ENCODE measurements at regions not wholly inside any gene's neighbourhood (a gene's known extent, or its start where the extent isn't known, plus 50 kb on each side); places are given as distances from the start of the nearest gene placed in this dataset.

- TF ChIP-seq ZNF398 (CRISPR knock-in tag; IDR thresholded peaks at IDR 0.05) (no peak), THRB (CRISPR knock-in tag; conservative IDR thresholded peaks at IDR 0.05) (no peak), ERF (CRISPR knock-in tag; IDR thresholded peaks at IDR 0.05) (no peak)
These were observed 222.5 kb downstream of the USP6NL start (continued) for GRCh38 chr10:11388996-11389395.

GRCh38 chr10:11387551-11388222 lies 223.8 kb downstream of the USP6NL start:
- Histone ChIP-seq H3K27ac (ENCODE audit: extremely low read depth, low read depth, low read length) (no peak overlapping the region), H3K27me3 (ENCODE audit: control insufficient read depth in 2 of 2, insufficient read depth in 2 of 2, low read length in 2 of 2) (peaks cover 37 to 58% of the 10 kb centered on the region in 2 experiments), H3K4me3 (no peak overlapping the region), H3K79me2 (ENCODE audit: control insufficient read depth, insufficient read depth, low read length) (no peaks in the 10 kb centered on the region), H3K36me3 (ENCODE audit: control insufficient read depth, insufficient read depth, low read length) (no peaks in the 10 kb centered on the region), H3K9ac (ENCODE audit: insufficient read depth in 1 of 2, low read depth in 2 of 2, low read length in 2 of 2) (no peak overlapping the region), H3K9me3 (replicated peaks; ENCODE audit: control insufficient read depth, insufficient read depth, low read depth, low read length) (no peaks in the 10 kb centered on the region), H2AFZ (ENCODE audit: low read depth, low read length) (no peak overlapping the region), H3K9me1 (ENCODE audit: control insufficient read depth, insufficient read depth, low read length) (no peaks in the 10 kb centered on the region), H3K4me1 (replicated peaks in 1 of 2; ENCODE audit: control insufficient read depth in 2 of 2, insufficient read depth in 2 of 2, low read length in 2 of 2) (no peaks in the 10 kb centered on the region), H3K4me2 (ENCODE audit: insufficient read depth, low read length) (no peak overlapping the region), H4K20me1 (replicated peaks; ENCODE audit: control insufficient read depth, insufficient read depth, low read length) (no peaks in the 10 kb centered on the region)
- intact Hi-C loops (cut with micrococcal nuclease) (no loop called here), in situ Hi-C loops (cut with MboI) (no loop called here)
- no TSS peak for BruUV-seq (replicated peaks)
- CTCF ChIA-PET (ENCODE audit: low intra/inter-chr PET ratio) = no interaction called here
- WGBS (ENCODE audit: insufficient coverage, low coverage, missing lambda C conversion rate) = under 1% methylated on average over 10 of the region's 10 CpGs
- DNase-seq (ENCODE audit: extremely low read depth in 1 of 4, low spot score in 3 of 4) (no peak), ATAC-seq (no peak), FAIRE-seq (no peak)
- POLR2A ChIA-PET = no interaction called here
- TF ChIP-seq UBTF (IDR thresholded peaks at IDR 0.05; ENCODE audit: borderline replicate concordance in 1 of 2, low read depth in 2 of 2, low read length in 2 of 2) (no peak), ZNF3 (CRISPR knock-in tag; IDR thresholded peaks at IDR 0.05) (no peak), RBM15 (IDR thresholded peaks at IDR 0.05; ENCODE audit: insufficient read depth, low read length) (no peak), NRF1 (conservative IDR thresholded peaks at IDR 0.05 in 1 of 2, IDR thresholded peaks at IDR 0.05 in 1 of 2) (no peak), MLX (CRISPR knock-in tag; conservative IDR thresholded peaks at IDR 0.05) (no peak), TCF7L2 (IDR thresholded peaks at IDR 0.05; ENCODE audit: low read depth, low read length) (no peak), ZNF444 (CRISPR knock-in tag; IDR thresholded peaks at IDR 0.05) (no peak), SRF (CRISPR knock-in tag; IDR thresholded peaks at IDR 0.05) (no peak), FOSL1 (tag; conservative IDR thresholded peaks at IDR 0.05) (no peak)

Data from K562 (cell line).